Fibroblast of villous mesenchyme (primary cell): ENCODE measurements at regions not wholly inside any gene's neighbourhood (a gene's known extent, or its start where the extent isn't known, plus 50 kb on each side); places are given as distances from the start of the nearest gene placed in this dataset.

Source experiments
- DNase-seq: peaks from one replicate; pipeline ENCODE4 v3.0.0-alpha.2; 2010; ENCODE audit warnings: low read depth
- H3K4me3 ChIP-seq: 2 replicates; pipeline ENCODE4 v1.5.1; 2011; ENCODE audit warnings: low read depth, mild to moderate bottlenecking, low read length
- CTCF ChIP-seq: IDR thresholded peaks from 2 replicates; pipeline ENCODE4 v1.5.1; 2012; ENCODE audit warnings: low read depth, mild to moderate bottlenecking, low read length; ENCODE audit not compliant: insufficient read depth

DNA sequence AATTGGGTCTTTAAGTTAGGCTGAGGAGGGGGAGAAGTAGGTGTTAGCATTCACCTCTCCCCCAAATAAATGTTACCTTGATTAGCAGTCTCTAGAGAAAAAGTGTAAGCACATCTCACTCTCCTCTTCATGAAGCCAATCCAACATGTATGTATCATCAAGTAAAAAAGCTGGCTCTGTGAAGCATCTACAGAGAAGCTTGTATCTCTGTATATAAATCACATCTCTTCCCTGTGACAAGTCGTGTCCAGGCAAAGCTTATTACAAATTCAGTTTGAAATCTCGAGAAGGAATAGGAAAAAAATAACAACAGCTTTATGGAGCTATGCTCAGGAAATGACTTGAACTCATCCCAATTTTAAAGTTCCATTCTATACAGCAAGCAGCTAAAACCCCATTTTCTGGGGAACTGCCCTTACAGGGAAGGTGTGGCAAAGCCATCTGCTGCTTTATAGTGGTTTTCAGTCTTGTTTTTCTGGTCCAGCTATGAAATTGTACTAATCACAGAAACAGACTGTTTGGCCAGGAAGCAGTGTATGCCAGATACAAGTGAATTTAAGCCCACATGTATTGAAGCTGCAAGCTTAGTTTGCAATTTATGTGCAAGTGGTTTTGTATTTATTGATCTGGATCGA is 313.3 kb upstream of the NOCT start:
- no peak overlapping the region for H3K4me3 ChIP-seq
- DNase-seq: no peak
- no peak for TF ChIP-seq CTCF

GRCh38 chr4:138698641-138699040 is 316.9 kb upstream of the NOCT start:
- TF ChIP-seq CTCF: no peak
- no peak overlapping the region for H3K4me3 ChIP-seq
- DNase-seq: no peak

DNA sequence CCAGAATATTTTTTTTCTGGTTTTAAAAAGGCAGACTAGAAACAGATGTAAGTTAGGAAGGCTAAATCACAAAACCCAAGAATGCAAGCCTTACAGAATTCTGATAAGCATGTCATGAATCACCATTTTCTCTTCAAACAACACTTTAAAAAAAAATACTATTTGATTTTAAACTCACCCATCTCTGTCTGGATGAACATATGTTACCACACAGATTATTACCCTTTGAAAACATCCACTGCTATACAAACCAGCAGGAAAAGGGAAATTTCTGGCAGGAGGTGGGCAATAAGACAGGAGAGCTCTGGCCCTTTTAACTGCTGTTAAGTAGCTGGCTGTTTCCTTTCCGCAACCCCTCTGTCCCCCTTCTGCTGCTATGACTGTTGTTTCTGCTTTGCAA is 317.7 kb upstream of the NOCT start:
- no peak for TF ChIP-seq CTCF
- DNase-seq: peak; percentile 58

GRCh38 chr4:138696771-138697170 is 318.8 kb upstream of the NOCT start:
- no peak for TF ChIP-seq CTCF
- peak overlapping the region; percentile 7 for H3K4me3 ChIP-seq
- peak; percentile 23 for DNase-seq

More for the DNA sequence above, 317.7 kb upstream of the NOCT start:
- H3K4me3 ChIP-seq: no peak overlapping the region

DNA sequence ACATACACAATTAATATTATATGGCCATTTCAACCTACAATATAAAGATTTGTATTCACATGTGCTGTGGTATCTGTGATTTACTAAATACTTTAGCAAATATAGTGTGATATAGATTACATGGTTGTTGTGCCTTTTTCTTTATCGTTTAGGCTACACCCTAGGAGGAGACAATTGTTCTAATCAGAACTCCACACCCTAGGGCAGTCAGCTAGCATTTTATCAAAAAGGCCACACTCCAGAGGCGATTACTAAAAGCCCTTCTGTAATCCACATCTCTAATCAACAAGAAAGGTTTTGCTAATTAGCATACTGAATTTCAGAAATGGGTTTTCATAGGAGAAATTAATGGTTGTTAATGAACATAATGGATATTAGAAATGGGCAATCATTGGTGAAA is 319.5 kb upstream of the NOCT start:
- DNase-seq: no peak
- H3K4me3 ChIP-seq: no peak overlapping the region
- TF ChIP-seq CTCF: no peak

GRCh38 chr4:138693526-138693925 is 322.1 kb upstream of the NOCT start:
- DNase-seq: no peak
- no peak for TF ChIP-seq CTCF

DNA sequence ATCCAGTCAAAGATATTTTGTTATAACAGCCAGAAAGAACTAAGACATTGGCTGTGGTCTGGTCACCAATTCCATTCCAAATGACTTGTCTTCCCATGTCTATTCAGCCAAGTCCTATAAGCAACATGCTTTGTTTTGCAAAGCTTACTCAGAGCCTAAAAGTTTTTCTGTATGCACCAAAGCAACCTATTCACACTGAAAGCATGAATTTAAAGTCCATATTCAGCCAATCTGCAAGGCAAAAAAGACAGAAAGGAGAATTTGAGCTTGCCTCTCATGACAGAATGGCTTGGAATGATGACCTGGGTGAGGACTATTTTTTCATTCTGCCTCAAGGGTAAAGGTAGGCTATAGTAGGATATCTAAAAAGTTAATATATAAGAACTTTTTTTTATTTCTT is 323.2 kb upstream of the NOCT start:
- no peak for TF ChIP-seq CTCF
- H3K4me3 ChIP-seq: no peak overlapping the region
- DNase-seq: no peak

More at GRCh38 chr4:138693526-138693925, 322.1 kb upstream of the NOCT start:
- H3K4me3 ChIP-seq: no peak overlapping the region
